BLaER1 (cell line): ENCODE measurements at regions not wholly inside any gene's neighbourhood (a gene's known extent, or its start where the extent isn't known, plus 50 kb on each side); places are given as distances from the start of the nearest gene placed in this dataset.
A peak's percentile ranks its signal among the peaks of the same experiment; 100 is the strongest.

Experiments used
- H3K27ac ChIP-seq: shearing (Covaris generic); formaldehyde crosslinking; 2 replicates; pipeline ENCODE4 v1.8.1; 2022
- H3K27me3 ChIP-seq: shearing (Covaris generic); formaldehyde crosslinking; 2 replicates; pipeline ENCODE4 v1.8.1; 2022
- H3K36me3 ChIP-seq: shearing (Covaris generic); formaldehyde crosslinking; 2 replicates; pipeline ENCODE4 v1.8.1; 2022
- H3K4me1 ChIP-seq: shearing (Covaris generic); formaldehyde crosslinking; 2 replicates; pipeline ENCODE4 v1.8.1; 2022
- H3K4me2 ChIP-seq: shearing (Covaris generic); formaldehyde crosslinking; 2 replicates; pipeline ENCODE4 v1.8.1; 2022
- H3K4me3 ChIP-seq: shearing (Covaris generic); formaldehyde crosslinking; 2 replicates; pipeline ENCODE4 v1.8.1; 2022
- H3K9ac ChIP-seq: shearing (Covaris generic); formaldehyde crosslinking; 2 replicates; pipeline ENCODE4 v1.8.1; 2022
- H3K9me3 ChIP-seq: shearing (Covaris generic); formaldehyde crosslinking; 2 replicates; pipeline ENCODE4 v1.8.1; 2022
- H4K20me1 ChIP-seq: shearing (Covaris generic); formaldehyde crosslinking; 2 replicates; pipeline ENCODE4 v1.8.1; 2022
- Cebpa-rat ChIP-seq: shearing (Covaris generic); IDR thresholded peaks from 2 replicates; pipeline ENCODE4 v1.8.1; 2022

DNA sequence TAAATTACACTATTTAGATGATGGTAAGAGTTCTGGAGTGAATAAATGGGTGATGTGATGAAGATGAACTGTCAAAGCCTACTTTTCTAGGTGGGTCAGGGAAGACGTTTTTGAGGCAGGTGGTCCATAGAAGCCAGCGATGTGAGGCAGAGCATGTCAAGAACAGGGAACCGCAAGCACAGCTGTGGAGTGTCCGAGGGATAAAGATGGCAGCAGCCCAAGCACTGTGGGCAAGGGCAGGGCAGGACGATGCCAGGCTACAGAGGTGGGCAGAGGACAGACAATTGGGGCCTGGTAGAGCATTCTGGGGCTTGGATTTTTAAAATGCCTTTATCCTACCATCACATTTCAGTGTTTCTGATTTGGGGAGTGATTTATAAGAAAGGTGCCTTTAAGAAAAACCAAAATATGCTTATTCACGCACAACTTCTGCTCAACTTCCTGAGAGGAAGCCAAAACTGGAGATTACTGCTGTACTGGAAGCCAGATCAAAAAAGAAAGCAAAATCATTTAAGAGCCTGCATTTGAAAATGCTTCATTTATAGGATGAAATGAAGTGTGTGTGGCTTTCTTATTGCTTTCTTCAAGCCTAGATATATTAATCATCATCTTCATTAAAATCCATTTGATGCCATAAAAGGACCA, 119.0 kb upstream of the WDR17 start:
- Histone ChIP-seq H3K9ac (no peak overlapping the region), H3K4me3 (peak overlapping the region; percentile 42; the same call in 1 of the 2 replicates), H3K9me3 (no peaks in the 10 kb centered on the region), H4K20me1 (no peaks in the 10 kb centered on the region), H3K4me1 (peaks cover 10% of the 10 kb centered on the region), H3K4me2 (peak overlapping the region; percentile 87), H3K36me3 (no peaks in the 10 kb centered on the region), H3K27ac (peak overlapping the region; percentile 59), H3K27me3 (no peaks in the 10 kb centered on the region)
- no peak for TF ChIP-seq Cebpa-rat

DNA sequence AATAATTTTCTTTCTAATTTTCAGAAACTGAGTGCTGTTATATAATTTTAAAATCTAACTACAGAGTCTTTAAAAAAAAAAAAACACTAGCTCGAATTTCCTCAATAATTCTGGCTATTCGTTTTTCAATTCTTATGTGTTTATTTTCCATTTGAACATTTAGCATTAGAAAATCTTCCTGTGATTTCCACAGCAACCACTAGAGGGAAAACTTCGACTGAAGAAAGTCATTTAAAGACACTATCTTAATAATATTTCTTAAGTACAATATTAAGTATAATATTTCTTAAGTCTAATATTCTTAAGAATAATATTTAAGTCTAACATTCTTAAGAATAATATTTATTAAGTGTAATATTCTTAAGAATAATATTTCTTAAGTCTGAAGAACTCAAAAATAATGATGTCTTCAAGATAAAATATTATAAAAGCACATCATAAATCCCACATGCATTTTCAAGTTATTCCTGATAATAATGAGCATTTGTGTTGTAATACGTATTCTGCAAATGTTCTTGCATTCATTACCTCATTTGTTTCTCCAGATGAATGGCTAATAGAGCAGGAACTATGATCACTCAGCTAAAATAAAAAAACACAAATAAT, 118.4 kb upstream of the WDR17 start:
- no peak for TF ChIP-seq Cebpa-rat
- H3K27me3 ChIP-seq: no peaks in the 10 kb centered on the region

DNA sequence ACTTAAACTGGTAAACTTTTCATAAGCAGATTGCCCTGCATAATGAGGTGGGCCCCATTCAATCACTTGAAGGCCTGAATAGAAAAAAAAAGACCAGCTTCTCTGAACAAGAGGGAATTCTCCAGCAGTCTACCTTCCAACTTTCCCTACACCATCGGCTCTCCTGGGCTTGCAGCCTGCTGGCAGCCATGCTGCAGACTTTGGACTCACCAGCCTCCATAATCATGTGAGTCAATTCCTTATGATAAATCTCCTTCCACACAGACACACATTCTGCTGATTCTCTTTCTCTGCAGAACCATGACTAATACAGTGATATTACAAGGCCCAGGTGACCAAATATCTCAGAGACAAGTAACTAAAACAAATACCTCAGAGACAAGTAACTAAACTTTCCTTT, 113.8 kb upstream of the WDR17 start:
- no peaks in the 10 kb centered on the region for H3K9me3 ChIP-seq
- no peaks in the 10 kb centered on the region for H3K36me3 ChIP-seq
- H3K4me2 ChIP-seq: no peak overlapping the region
- H3K4me1 ChIP-seq: peaks cover 3% of the 10 kb centered on the region
- no peaks in the 10 kb centered on the region for H4K20me1 ChIP-seq
- no peaks in the 10 kb centered on the region for H3K27me3 ChIP-seq
- no peak overlapping the region for H3K9ac ChIP-seq
- no peak overlapping the region for H3K27ac ChIP-seq
- H3K4me3 ChIP-seq: no peak overlapping the region
- TF ChIP-seq Cebpa-rat: no peak

More for the DNA sequence above, 118.4 kb upstream of the WDR17 start:
- Histone ChIP-seq H3K9ac (no peak overlapping the region), H3K4me1 (peaks cover 10% of the 10 kb centered on the region), H3K9me3 (no peaks in the 10 kb centered on the region), H3K36me3 (no peaks in the 10 kb centered on the region), H3K4me2 (peak overlapping the region; percentile 87), H4K20me1 (no peaks in the 10 kb centered on the region), H3K27ac (peak overlapping the region; percentile 59; the same call in 1 of the 2 replicates), H3K4me3 (no peak overlapping the region; the same call in 1 of the 2 replicates)

DNA sequence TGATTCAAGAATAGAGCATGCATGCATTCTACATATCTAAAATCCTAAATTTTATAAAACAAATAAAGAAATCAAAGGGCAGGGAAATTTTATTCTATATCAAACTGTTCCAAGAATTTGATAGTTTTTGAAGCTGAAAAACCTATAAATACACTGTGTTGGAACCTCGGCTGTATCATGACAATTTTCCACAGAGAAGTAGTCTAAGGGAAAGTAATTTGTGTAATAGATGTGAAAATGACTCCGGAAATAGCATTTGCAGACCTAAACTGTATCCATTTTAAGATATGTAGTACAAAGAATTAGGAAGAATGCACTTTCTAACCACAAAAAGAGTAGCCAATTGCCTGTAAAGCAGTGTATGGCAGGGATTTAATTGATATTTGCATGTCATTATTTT, 112.5 kb upstream of the WDR17 start:
- Histone ChIP-seq H3K4me3 (no peak overlapping the region), H4K20me1 (no peaks in the 10 kb centered on the region), H3K4me1 (no peaks in the 10 kb centered on the region), H3K36me3 (no peaks in the 10 kb centered on the region), H3K9me3 (no peaks in the 10 kb centered on the region), H3K4me2 (no peak overlapping the region), H3K9ac (no peak overlapping the region), H3K27ac (no peak overlapping the region), H3K27me3 (no peaks in the 10 kb centered on the region)
- no peak for TF ChIP-seq Cebpa-rat

- no peak overlapping the region for H3K4me2 ChIP-seq
- no peak overlapping the region for H3K9ac ChIP-seq
- H3K4me3 ChIP-seq: no peak overlapping the region
- no peak for TF ChIP-seq Cebpa-rat
- no peak overlapping the region for H3K27ac ChIP-seq
- no peaks in the 10 kb centered on the region for H3K27me3 ChIP-seq
- H3K36me3 ChIP-seq: no peaks in the 10 kb centered on the region
- no peaks in the 10 kb centered on the region for H3K4me1 ChIP-seq
- H4K20me1 ChIP-seq: no peaks in the 10 kb centered on the region
- H3K9me3 ChIP-seq: no peaks in the 10 kb centered on the region
Observed at GRCh38 chr4:175953960-175954521, 111.6 kb upstream of the WDR17 start.

GRCh38 chr4:175954685-175955084, 111.0 kb upstream of the WDR17 start:
- Histone ChIP-seq H3K36me3 (no peaks in the 10 kb centered on the region), H3K9me3 (no peaks in the 10 kb centered on the region), H3K4me1 (no peaks in the 10 kb centered on the region), H3K27ac (no peak overlapping the region), H3K27me3 (no peaks in the 10 kb centered on the region), H3K9ac (no peak overlapping the region), H4K20me1 (no peaks in the 10 kb centered on the region), H3K4me3 (no peak overlapping the region), H3K4me2 (no peak overlapping the region)
- TF ChIP-seq Cebpa-rat: no peak

GRCh38 chr4:175961604-175962003, 104.0 kb upstream of the WDR17 start:
- Histone ChIP-seq H3K27me3 (no peaks in the 10 kb centered on the region), H3K27ac (no peak overlapping the region), H3K36me3 (no peaks in the 10 kb centered on the region), H3K4me3 (no peak overlapping the region), H3K9me3 (no peaks in the 10 kb centered on the region), H3K4me1 (peaks cover 5% of the 10 kb centered on the region; the same call in 1 of the 2 replicates), H4K20me1 (no peaks in the 10 kb centered on the region), H3K4me2 (no peak overlapping the region), H3K9ac (no peak overlapping the region)
- TF ChIP-seq Cebpa-rat: no peak

DNA sequence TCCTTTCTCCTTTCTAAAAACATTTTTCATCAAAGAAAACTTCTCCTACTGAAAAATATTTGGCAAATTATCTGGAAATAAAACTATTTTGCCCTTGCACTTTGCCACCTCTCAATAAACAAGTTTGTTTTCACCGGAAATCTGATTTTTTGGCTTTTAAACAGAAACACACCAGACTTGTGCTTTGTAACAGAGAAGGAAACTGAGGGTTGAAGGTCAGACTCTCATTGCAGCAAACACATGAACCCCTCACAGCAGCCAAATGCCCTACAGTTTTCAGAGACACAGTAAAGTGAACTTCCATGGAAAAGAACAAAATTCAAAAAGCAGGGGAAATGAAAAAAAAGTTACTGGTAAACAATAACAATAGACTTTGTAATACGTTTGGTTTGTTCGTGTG, 95.6 kb upstream of the WDR17 start:
- Histone ChIP-seq H3K27ac (no peak overlapping the region), H3K9me3 (peaks cover 9% of the 10 kb centered on the region; the same call in 1 of the 2 replicates), H3K36me3 (no peaks in the 10 kb centered on the region), H3K4me3 (no peak overlapping the region), H3K27me3 (no peaks in the 10 kb centered on the region), H4K20me1 (no peaks in the 10 kb centered on the region), H3K4me2 (no peak overlapping the region), H3K9ac (no peak overlapping the region), H3K4me1 (no peaks in the 10 kb centered on the region)
- no peak for TF ChIP-seq Cebpa-rat

- Histone ChIP-seq H3K27me3 (no peaks in the 10 kb centered on the region), H3K27ac (no peak overlapping the region), H3K4me2 (no peak overlapping the region), H3K9me3 (peaks cover 9% of the 10 kb centered on the region; the same call in 1 of the 2 replicates), H3K36me3 (no peaks in the 10 kb centered on the region), H3K4me1 (no peaks in the 10 kb centered on the region), H4K20me1 (no peaks in the 10 kb centered on the region), H3K9ac (no peak overlapping the region), H3K4me3 (no peak overlapping the region)
- TF ChIP-seq Cebpa-rat: no peak
Observed at GRCh38 chr4:175970724-175971123, 94.9 kb upstream of the WDR17 start.
